Kidney epithelial cell (primary cell): ENCODE measurements at regions not wholly inside any gene's neighbourhood (a gene's known extent, or its start where the extent isn't known, plus 50 kb on each side); places are given as distances from the start of the nearest gene placed in this dataset.
"Not testable (repeated sequence)": the region's sequence is repeated elsewhere in the genome, so short reads cannot be mapped to it uniquely, and the experiment has no call there.

Experiments
- DNase-seq: peaks from one replicate; pipeline ENCODE4 v3.0.0-alpha.2; 2010; ENCODE audit warnings: low read depth
- H3K27me3 ChIP-seq: 2 replicates; pipeline ENCODE4 v1.6.0; 2011; ENCODE audit warnings: low read length; ENCODE audit not compliant: control insufficient read depth, insufficient read depth
- H3K36me3 ChIP-seq: 2 replicates; pipeline ENCODE4 v1.5.1; 2011; ENCODE audit warnings: low read length; ENCODE audit not compliant: control insufficient read depth, insufficient read depth
- H3K4me3 ChIP-seq: 2 replicates; pipeline ENCODE4 v1.5.1; 2011; ENCODE audit warnings: low read depth, mild to moderate bottlenecking, control low read depth, low read length
- TF ChIP-seq, protein P1 (sequence below): IDR thresholded peaks from 2 replicates; pipeline ENCODE4 v1.5.1; 2011; ENCODE audit warnings: mild to moderate bottlenecking, moderate library complexity, low read length, control low read depth, inconsistent platforms; ENCODE audit not compliant: insufficient read depth, poor library complexity, severe bottlenecking

DNA sequence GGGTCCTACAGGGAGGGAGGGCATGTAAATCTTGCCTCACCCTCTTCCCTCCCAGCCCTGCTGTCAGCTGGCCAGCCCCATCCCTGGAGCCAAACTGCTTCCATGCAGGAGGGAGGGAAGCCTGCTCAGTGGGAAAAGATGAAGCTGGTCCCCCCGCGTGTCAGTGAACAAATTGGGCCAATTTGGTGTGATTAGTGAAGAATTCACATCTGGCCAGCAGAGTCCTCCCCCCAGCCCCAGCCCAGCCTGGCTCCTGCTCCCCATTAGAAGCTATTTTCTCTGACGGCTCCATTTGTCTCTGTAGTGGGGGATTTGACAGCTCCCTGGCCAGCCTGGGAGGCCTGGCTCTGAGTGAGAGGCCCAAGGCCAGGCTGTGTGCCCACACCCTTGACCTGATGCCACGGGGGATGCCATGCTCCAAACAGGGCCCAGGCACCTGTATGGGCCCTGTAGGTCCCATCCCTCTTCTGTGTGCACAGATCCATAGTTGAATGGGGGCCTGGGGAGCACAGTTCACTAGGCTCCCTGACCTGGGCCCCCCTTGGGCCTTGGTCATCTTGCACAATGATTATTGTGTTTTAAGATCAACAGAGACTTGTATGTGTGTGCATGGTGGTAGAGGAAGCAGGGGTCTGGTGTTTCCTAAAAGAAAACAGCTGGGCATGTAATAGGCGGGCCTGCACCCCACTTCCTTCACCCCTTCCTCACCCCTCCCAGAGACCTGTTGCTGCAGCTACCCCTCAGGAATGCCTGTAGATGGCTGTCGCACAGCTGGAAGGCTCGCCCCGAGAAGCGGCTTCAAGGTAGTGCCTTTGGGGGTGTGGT is 50.7 kb upstream of the TAC4 start:
- Histone ChIP-seq H3K36me3 (no peaks in the 10 kb centered on the region), H3K27me3 (peaks cover 53% of the 10 kb centered on the region), H3K4me3 (no peak overlapping the region)
- DNase-seq = no peak
- TF ChIP-seq, protein P1, sequence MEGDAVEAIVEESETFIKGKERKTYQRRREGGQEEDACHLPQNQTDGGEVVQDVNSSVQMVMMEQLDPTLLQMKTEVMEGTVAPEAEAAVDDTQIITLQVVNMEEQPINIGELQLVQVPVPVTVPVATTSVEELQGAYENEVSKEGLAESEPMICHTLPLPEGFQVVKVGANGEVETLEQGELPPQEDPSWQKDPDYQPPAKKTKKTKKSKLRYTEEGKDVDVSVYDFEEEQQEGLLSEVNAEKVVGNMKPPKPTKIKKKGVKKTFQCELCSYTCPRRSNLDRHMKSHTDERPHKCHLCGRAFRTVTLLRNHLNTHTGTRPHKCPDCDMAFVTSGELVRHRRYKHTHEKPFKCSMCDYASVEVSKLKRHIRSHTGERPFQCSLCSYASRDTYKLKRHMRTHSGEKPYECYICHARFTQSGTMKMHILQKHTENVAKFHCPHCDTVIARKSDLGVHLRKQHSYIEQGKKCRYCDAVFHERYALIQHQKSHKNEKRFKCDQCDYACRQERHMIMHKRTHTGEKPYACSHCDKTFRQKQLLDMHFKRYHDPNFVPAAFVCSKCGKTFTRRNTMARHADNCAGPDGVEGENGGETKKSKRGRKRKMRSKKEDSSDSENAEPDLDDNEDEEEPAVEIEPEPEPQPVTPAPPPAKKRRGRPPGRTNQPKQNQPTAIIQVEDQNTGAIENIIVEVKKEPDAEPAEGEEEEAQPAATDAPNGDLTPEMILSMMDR = no peak

DNA sequence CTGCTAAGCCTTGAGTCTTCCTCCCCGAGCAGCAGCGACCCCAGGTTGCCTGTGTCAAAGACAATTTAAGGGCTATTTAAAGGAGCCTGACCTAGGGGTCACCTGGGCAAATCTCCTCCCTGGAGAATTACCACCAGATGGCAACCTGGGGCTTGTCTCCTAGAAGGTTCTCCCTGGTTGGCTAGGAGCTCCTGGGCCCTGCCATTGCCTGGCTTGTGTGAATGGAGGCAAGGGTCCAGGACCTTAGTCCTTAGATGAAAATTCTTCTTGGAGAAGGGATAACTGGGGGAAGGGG is 51.3 kb upstream of the TAC4 start:
- DNase-seq = no peak
- H3K36me3 ChIP-seq = no peaks in the 10 kb centered on the region
- no peak overlapping the region for H3K4me3 ChIP-seq
- peaks cover 56% of the 10 kb centered on the region for H3K27me3 ChIP-seq
- TF ChIP-seq, protein P1 = peak; percentile 25

DNA sequence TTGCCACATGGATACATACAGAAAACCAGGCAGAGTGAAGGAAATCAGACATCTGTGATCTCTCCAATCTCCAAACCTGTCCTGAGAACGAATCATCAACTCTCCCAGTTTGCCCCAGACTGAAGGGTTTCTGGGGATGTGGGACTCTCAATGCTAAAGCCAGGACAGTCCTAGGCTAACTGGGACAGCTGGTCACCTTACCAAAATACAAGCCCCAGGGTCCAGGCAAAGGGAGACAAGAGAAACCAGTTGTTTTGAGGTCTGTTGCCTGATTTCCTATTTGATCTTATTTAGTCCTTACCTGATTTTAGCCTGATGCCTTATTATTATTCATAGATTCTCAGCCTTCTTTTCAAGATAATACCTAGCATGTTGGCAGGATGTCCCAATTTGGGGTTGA is 51.7 kb upstream of the TAC4 start:
- Histone ChIP-seq H3K36me3 (no peaks in the 10 kb centered on the region), H3K27me3 (peaks cover 58% of the 10 kb centered on the region), H3K4me3 (no peak overlapping the region)
- TF ChIP-seq, protein P1 = no peak
- no peak for DNase-seq

DNA sequence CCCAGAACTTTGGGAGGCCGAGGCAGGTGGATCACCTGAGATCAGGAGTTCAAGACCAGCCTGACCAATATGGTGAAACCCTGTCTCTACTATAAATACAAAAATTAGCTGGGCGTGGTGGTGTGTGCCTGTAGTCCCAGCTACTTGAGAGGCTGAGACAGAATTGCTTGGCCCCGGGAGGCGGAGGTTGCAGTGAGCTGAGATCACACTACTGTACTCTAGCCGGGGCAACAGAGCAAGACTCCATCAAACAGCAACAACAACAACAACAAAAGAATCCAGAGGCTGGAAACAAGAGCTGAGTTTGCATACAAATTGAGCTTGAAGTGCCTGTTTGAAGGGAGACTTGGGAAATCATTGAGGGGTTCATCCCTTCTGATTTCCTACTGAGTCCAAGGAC is 52.9 kb upstream of the TAC4 start:
- not testable (repeated sequence) for H3K36me3 ChIP-seq, H3K4me3 ChIP-seq, DNase-seq
- peaks cover 62% of the 10 kb centered on the region for H3K27me3 ChIP-seq

DNA sequence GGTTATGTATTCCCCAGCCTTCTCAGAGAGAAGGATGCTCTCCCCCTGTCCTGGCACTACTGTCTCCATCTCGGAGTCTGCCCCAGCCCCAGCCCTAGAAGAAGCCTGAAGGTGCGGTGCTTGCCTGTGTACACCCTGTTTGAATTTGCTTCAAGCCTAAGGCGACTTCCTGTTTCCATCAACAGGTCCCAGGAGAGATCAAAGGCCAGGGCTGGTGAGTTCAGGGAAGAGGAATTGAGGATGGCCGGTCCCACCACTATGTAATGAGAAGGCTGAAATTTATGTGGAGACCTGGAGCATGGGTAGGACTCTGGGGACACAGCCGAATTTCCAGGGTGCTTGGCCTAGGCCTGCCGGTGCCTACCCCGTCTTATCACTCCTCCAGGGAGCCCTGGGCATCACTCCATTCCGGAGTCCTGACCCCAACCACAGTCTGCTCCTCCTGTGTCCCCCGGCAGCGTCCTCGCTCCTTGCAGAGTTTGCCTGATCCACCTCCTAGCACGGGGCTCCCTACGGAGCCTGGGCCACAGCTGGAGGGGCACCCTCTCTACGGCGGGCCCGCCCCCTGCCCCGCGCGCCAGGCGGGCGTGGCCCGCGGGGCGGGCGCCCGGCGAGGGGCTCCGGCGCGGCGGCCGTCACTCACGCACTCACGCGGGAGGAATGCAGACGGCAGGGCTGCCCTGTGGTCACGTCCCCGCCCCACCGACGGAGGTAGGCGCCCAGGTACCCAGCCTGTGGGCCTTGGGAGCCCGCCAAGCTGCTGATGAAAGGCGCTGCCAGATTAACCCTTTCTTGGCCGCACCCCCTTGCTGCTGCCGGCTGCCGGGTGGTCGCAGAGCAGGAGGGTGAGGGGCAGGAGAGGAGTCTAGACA is 53.8 kb upstream of the TAC4 start:
- TF ChIP-seq, protein P1 = no peak
- Histone ChIP-seq H3K27me3 (peaks cover 60% of the 10 kb centered on the region), H3K36me3 (no peaks in the 10 kb centered on the region), H3K4me3 (no peak overlapping the region)
- no peak for DNase-seq

DNA sequence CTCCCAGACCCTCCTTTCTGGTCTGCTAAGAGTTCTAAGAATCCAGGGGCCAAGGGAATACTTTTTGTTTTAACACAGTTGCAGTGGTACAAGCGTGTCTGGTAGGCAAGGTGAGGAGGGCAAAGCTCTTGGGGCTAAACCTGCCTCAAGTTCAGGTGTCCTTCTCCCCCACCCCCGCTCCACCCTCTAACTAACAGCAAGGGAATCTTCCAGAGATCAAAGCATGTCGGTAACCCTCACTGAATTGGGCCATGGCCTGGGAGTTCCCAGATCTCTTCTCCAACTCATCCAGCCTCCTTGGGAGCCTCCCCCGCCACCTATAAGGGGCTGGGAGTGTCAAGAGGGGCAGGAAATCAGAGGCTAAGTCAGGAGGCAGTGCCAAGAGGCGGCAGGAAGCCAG is 55.7 kb upstream of the TAC4 start:
- Histone ChIP-seq H3K4me3 (no peak overlapping the region), H3K36me3 (no peaks in the 10 kb centered on the region), H3K27me3 (peaks cover 65% of the 10 kb centered on the region)
- TF ChIP-seq, protein P1 = no peak
- no peak for DNase-seq
